Trophoblast cell (in vitro differentiated cells and primary cell): ENCODE measurements at regions not wholly inside any gene's neighbourhood (a gene's known extent, or its start where the extent isn't known, plus 50 kb on each side); places are given as distances from the start of the nearest gene placed in this dataset.

Experiments
- DNase-seq, 2 donors: peaks; one replicate each; pipeline ENCODE4 v3.0.0-alpha.2; 2016
- H2AFZ ChIP-seq: 2 replicates; pipeline ENCODE4 v1.6.1; 2013; ENCODE audit warnings: low read length, moderate library complexity, mild to moderate bottlenecking; ENCODE audit not compliant: insufficient read depth, poor library complexity
- H2AK5ac ChIP-seq: 2 replicates; pipeline ENCODE4 v1.6.1; 2013; ENCODE audit warnings: mild to moderate bottlenecking, low read length
- H2BK120ac ChIP-seq: 2 replicates; pipeline ENCODE4 v1.6.1; 2013; ENCODE audit warnings: low read length, mild to moderate bottlenecking, moderate library complexity; ENCODE audit not compliant: insufficient read depth, poor library complexity
- H2BK12ac ChIP-seq: 2 replicates; pipeline ENCODE4 v1.6.1; 2013; ENCODE audit warnings: mild to moderate bottlenecking, low read length, moderate library complexity
- H2BK5ac ChIP-seq: 2 replicates; pipeline ENCODE4 v1.6.1; 2013; ENCODE audit warnings: low read length, low read depth, moderate library complexity, mild to moderate bottlenecking; ENCODE audit not compliant: poor library complexity
- H3K14ac ChIP-seq: 2 replicates; pipeline ENCODE4 v1.6.1; 2013; ENCODE audit warnings: mild to moderate bottlenecking, low read length
- H3K18ac ChIP-seq: 2 replicates; pipeline ENCODE4 v1.6.1; 2013; ENCODE audit warnings: mild to moderate bottlenecking, low read length
- H3K23ac ChIP-seq: 2 replicates; pipeline ENCODE4 v1.6.1; 2013; ENCODE audit warnings: low read length
- H3K27ac ChIP-seq: 2 replicates; pipeline ENCODE4 v1.5.1; 2013; ENCODE audit warnings: low read depth, mild to moderate bottlenecking, inconsistent platforms, low read length, moderate library complexity
- H3K27me3 ChIP-seq: 2 replicates; pipeline ENCODE4 v1.6.1; 2013; ENCODE audit warnings: inconsistent platforms, mild to moderate bottlenecking, low read length, moderate library complexity; ENCODE audit not compliant: insufficient read depth
- H3K36me3 ChIP-seq, 2 experiments: 1 replicate in 1 of 2; 2 replicates in 1 of 2; pipeline ENCODE4 v1.6.1; 2013; ENCODE audit warnings: low read length in 2 of 2, mild to moderate bottlenecking in 2 of 2, moderate library complexity in 1 of 2; ENCODE audit not compliant: insufficient read depth in 2 of 2, control insufficient read depth in 1 of 2
- H3K4ac ChIP-seq: 2 replicates; pipeline ENCODE4 v1.6.1; 2013; ENCODE audit warnings: low read depth, mild to moderate bottlenecking, low read length, moderate library complexity
- H3K4me1 ChIP-seq, 2 experiments: 1 replicate in 1 of 2; 2 replicates in 1 of 2; pipeline ENCODE4 v1.6.1; 2013; ENCODE audit warnings: low read length in 2 of 2, mild to moderate bottlenecking in 2 of 2, moderate library complexity in 1 of 2; ENCODE audit not compliant: insufficient read depth in 2 of 2, control insufficient read depth in 1 of 2
- H3K4me2 ChIP-seq: 2 replicates; pipeline ENCODE4 v1.6.1; 2013; ENCODE audit warnings: inconsistent platforms, mild to moderate bottlenecking, low read length, moderate library complexity
- H3K4me3 ChIP-seq: 2 replicates; pipeline ENCODE4 v1.5.1; 2013; ENCODE audit warnings: mild to moderate bottlenecking, low read depth, low read length, inconsistent platforms
- H3K79me1 ChIP-seq: one replicate; pipeline ENCODE4 v1.6.1; 2013; ENCODE audit warnings: low read length
- H3K79me2 ChIP-seq: 2 replicates; pipeline ENCODE4 v1.6.1; 2013; ENCODE audit warnings: low read length, mild to moderate bottlenecking; ENCODE audit not compliant: control insufficient read depth, insufficient read depth, poor library complexity
- H3K9ac ChIP-seq: 2 replicates; pipeline ENCODE4 v1.6.1; 2013; ENCODE audit warnings: mild to moderate bottlenecking, low read length
- H3K9me3 ChIP-seq: 2 replicates; pipeline ENCODE4 v1.6.1; 2013; ENCODE audit warnings: low read depth, mild to moderate bottlenecking, control low read depth, inconsistent platforms, low read length; ENCODE audit not compliant: insufficient read depth
- H4K12ac ChIP-seq: 2 replicates; pipeline ENCODE4 v1.6.1; 2013; ENCODE audit warnings: low read depth, mild to moderate bottlenecking, low read length, moderate library complexity
- H4K8ac ChIP-seq: 2 replicates; pipeline ENCODE4 v1.6.1; 2013; ENCODE audit warnings: low read depth, mild to moderate bottlenecking, low read length, moderate library complexity
- H4K91ac ChIP-seq: one replicate; pipeline ENCODE4 v1.6.1; 2013; ENCODE audit warnings: low read depth, mild to moderate bottlenecking, low read length, moderate library complexity
- WGBS: extraction: QIAGEN DNeasy Blood & Tissue Kit; methylation state at CpG from one replicate; pipeline ENCODE4 v1.1.7; 2013; ENCODE audit warnings: missing lambda C conversion rate; ENCODE audit not compliant: insufficient read length, insufficient coverage; ENCODE audit errors: extremely low coverage; 5-methylcytosine and 5-hydroxymethylcytosine counted together

DNA sequence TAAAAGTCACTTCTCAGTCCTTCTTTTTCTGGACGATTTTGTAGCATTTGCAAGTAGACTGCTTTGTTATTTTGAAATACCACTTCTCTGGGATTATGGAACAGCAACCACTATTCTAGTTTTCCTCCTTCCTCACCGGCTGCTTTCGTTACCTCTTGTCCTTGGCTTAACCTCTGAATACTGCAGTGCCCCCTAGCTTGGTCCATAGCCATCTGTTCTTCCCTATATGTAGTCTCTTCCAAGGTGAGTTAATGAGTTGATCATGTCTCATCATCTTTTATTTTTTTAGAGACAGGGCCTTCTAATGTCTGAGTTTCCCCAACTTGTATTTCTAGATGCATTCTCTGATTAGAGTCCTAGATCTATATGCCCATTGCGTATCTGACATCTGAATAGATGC lies 694.3 kb downstream of the NTRK3 start:
- Histone ChIP-seq H2AK5ac (no peak overlapping the region), H4K12ac (no peak overlapping the region), H3K9ac (no peak overlapping the region), H3K9me3 (no peaks in the 10 kb centered on the region), H2AFZ (no peak overlapping the region), H3K79me2 (no peaks in the 10 kb centered on the region), H3K27me3 (no peaks in the 10 kb centered on the region), H2BK120ac (no peak overlapping the region), H3K4me2 (no peak overlapping the region), H3K4ac (no peak overlapping the region), H4K91ac (no peak overlapping the region), H3K18ac (no peak overlapping the region), H3K27ac (no peak overlapping the region), H3K4me1 (no peaks in the 10 kb centered on the region), H3K36me3 (no peaks in the 10 kb centered on the region), H2BK12ac (no peak overlapping the region), H3K4me3 (no peak overlapping the region), H3K79me1 (no peaks in the 10 kb centered on the region), H3K23ac (no peak overlapping the region), H3K14ac (no peak overlapping the region), H2BK5ac (no peak overlapping the region), H4K8ac (no peak overlapping the region)
- no peak for DNase-seq
- no CpG with 5 or more reads among the region's 4 CpGs for WGBS

DNA sequence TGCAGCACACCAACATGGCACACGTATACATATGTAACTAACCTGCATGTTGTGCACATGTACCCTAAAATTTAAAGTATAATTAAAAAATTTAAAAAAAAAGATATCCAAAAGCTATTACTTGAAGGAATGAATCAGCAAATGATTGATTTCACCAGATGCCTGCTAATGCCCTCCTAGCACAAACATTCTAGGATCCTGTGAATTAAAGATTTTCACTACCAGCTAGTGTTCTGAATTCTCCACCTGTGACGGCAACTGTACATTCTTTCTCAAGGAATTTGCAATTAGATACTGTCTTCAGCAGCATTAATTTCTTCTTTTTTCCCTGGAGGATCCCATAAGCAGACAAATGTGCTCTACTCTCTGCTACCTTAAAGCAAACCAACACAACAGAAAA lies 694.9 kb downstream of the NTRK3 start:
- no peak for DNase-seq
- Histone ChIP-seq H2AFZ (no peak overlapping the region), H3K9me3 (no peaks in the 10 kb centered on the region), H3K14ac (no peak overlapping the region), H3K79me2 (no peaks in the 10 kb centered on the region), H3K23ac (no peak overlapping the region), H3K4me1 (no peaks in the 10 kb centered on the region), H3K18ac (no peak overlapping the region), H2AK5ac (no peak overlapping the region), H3K4ac (no peak overlapping the region), H4K12ac (no peak overlapping the region), H3K9ac (no peak overlapping the region), H3K79me1 (no peaks in the 10 kb centered on the region), H4K8ac (no peak overlapping the region), H2BK120ac (no peak overlapping the region), H4K91ac (no peak overlapping the region), H3K36me3 (no peaks in the 10 kb centered on the region), H2BK5ac (no peak overlapping the region), H2BK12ac (no peak overlapping the region), H3K4me2 (no peak overlapping the region), H3K4me3 (no peak overlapping the region), H3K27me3 (no peaks in the 10 kb centered on the region), H3K27ac (no peak overlapping the region)
- WGBS = no CpG with 5 or more reads among the region's 2 CpGs

DNA sequence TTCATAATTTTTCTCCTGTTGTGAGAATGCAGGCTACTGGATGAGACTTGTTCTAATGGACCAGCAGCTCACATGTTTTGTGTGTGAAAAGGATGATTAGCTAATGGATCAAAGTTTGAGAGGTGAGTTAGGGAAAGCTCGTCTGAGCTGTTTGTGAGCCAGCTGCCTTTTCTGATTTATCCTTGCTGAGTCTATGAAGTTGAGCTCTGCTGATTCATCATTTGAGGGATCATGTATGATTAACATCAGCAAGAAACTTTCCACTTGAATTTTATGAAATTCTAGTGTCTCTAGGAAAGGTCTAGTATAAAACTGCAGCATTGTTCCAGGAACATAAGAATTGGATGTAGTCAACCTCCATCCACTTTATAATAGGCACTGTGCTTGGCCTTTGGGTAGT lies 698.7 kb downstream of the NTRK3 start:
- Histone ChIP-seq H2BK120ac (no peak overlapping the region), H4K91ac (no peak overlapping the region), H3K9ac (no peak overlapping the region), H2BK5ac (no peak overlapping the region), H3K27ac (no peak overlapping the region), H4K8ac (no peak overlapping the region), H3K4me1 (no peaks in the 10 kb centered on the region), H3K4me3 (no peak overlapping the region), H3K4ac (no peak overlapping the region), H3K27me3 (no peaks in the 10 kb centered on the region), H3K79me1 (no peaks in the 10 kb centered on the region), H2AK5ac (no peak overlapping the region), H3K9me3 (no peaks in the 10 kb centered on the region), H3K36me3 (no peaks in the 10 kb centered on the region), H3K23ac (no peak overlapping the region), H4K12ac (no peak overlapping the region), H2AFZ (no peak overlapping the region), H3K14ac (no peak overlapping the region), H3K18ac (no peak overlapping the region), H3K4me2 (no peak overlapping the region), H2BK12ac (no peak overlapping the region), H3K79me2 (no peaks in the 10 kb centered on the region)
- WGBS = no CpG with 5 or more reads among the region's 1 CpG
- no peak for DNase-seq

DNA sequence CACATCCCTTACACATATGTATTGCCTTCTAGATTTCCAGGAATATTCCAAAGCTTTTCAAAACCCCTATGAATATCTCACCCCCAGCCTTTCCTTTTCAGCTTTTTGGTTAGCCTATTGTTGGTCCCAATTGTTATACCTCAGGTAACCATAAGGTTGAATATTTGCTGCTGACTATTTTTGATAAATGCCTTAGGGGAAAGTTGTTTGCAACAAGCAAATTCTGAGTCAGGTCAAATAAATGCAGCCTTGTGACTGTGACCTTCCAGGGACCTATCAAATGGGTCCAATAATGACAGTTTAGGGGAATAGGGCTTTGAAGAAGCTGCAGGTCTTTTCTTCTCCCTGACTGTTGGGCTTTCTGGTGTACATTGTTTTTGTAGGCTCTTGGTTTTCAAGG lies 699.7 kb downstream of the NTRK3 start:
- Histone ChIP-seq H3K79me2 (no peaks in the 10 kb centered on the region), H2BK12ac (no peak overlapping the region), H4K12ac (no peak overlapping the region), H3K4ac (no peak overlapping the region), H4K8ac (no peak overlapping the region), H2BK5ac (no peak overlapping the region), H4K91ac (no peak overlapping the region), H3K79me1 (no peaks in the 10 kb centered on the region), H2BK120ac (no peak overlapping the region), H3K27ac (no peak overlapping the region), H3K4me2 (no peak overlapping the region), H3K9ac (no peak overlapping the region), H2AFZ (no peak overlapping the region), H3K4me1 (no peaks in the 10 kb centered on the region), H3K9me3 (no peaks in the 10 kb centered on the region), H2AK5ac (no peak overlapping the region), H3K27me3 (no peaks in the 10 kb centered on the region), H3K18ac (no peak overlapping the region), H3K4me3 (no peak overlapping the region), H3K14ac (no peak overlapping the region), H3K23ac (no peak overlapping the region), H3K36me3 (no peaks in the 10 kb centered on the region)
- no peak for DNase-seq

DNA sequence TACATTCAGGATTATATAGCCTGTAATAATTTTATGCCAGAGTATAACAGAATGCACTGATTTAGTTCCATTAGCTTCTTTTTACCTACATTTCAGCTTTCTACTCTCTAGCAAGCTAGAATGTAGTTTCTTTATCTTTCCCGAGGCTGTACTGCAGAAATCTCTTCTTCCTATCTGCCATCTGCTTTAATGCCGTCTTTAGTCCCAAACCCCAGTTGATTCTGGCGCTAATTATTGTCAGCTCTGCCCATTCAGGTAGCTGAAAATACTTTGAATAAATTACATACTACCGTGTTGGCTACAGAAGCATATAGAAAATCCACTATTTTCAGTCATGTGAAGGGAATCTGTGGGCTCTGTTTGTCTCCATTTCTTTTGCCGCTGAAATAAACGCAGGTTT lies 706.7 kb downstream of the NTRK3 start:
- no peaks in the 10 kb centered on the region for H3K79me2 ChIP-seq
- no peak overlapping the region for H3K4me2 ChIP-seq
- no peak overlapping the region for H4K8ac ChIP-seq
- no peak for DNase-seq
- H3K4me1 ChIP-seq = no peaks in the 10 kb centered on the region
- no peaks in the 10 kb centered on the region for H3K79me1 ChIP-seq
- H2BK5ac ChIP-seq = no peak overlapping the region
- H3K23ac ChIP-seq = no peak overlapping the region
- no peaks in the 10 kb centered on the region for H3K36me3 ChIP-seq
- no peak overlapping the region for H3K18ac ChIP-seq
- no peak overlapping the region for H2BK12ac ChIP-seq
- H3K14ac ChIP-seq = no peak overlapping the region
- no peak overlapping the region for H2BK120ac ChIP-seq
- no peak overlapping the region for H2AK5ac ChIP-seq
- no peaks in the 10 kb centered on the region for H3K27me3 ChIP-seq
- no peak overlapping the region for H2AFZ ChIP-seq
- H3K9me3 ChIP-seq = no peaks in the 10 kb centered on the region
- no peak overlapping the region for H3K4ac ChIP-seq
- H3K9ac ChIP-seq = no peak overlapping the region
- H3K4me3 ChIP-seq = no peak overlapping the region
- no peak overlapping the region for H4K12ac ChIP-seq
- no peak overlapping the region for H3K27ac ChIP-seq
- WGBS = no CpG with 5 or more reads among the region's 6 CpGs
- no peak overlapping the region for H4K91ac ChIP-seq
